H54 (cell line): ENCODE measurements at regions not wholly inside any gene's neighbourhood (a gene's known extent, or its start where the extent isn't known, plus 50 kb on each side); places are given as distances from the start of the nearest gene placed in this dataset.

ENCODE experiments used
- DNase-seq: peaks from one replicate; pipeline ENCODE4 v3.0.0; 2011; ENCODE audit warnings: low spot score, mixed read lengths; ENCODE audit not compliant: insufficient read length
- FAIRE-seq: peaks from 3 replicates; lab custom pipeline; 2011; peaks lifted over from hg19 to GRCh38; lab: Jason Lieb, UNC
- POLR2A ChIP-seq: IDR thresholded peaks from 2 replicates; pipeline ENCODE4 v1.6.1; 2011; ENCODE audit warnings: low read depth, mild to moderate bottlenecking, low read length

GRCh38 chr2:192347542-192347941 lies 152.8 kb upstream of the TMEFF2 start:
- no peak for DNase-seq
- no peak for FAIRE-seq
- TF ChIP-seq POLR2A, result no peak

- no peak for TF ChIP-seq POLR2A
- no peak for FAIRE-seq
- DNase-seq, result no peak
These were observed 150.6 kb upstream of the TMEFF2 start for GRCh38 chr2:192345287-192345686.

GRCh38 chr2:192333642-192334041 lies 138.9 kb upstream of the TMEFF2 start:
- FAIRE-seq (no peak), DNase-seq (no peak)
- no peak for TF ChIP-seq POLR2A

- FAIRE-seq, result no peak
These were observed 133.6 kb upstream of the TMEFF2 start for GRCh38 chr2:192328297-192328696.

GRCh38 chr2:192327576-192327975 lies 132.8 kb upstream of the TMEFF2 start:
- TF ChIP-seq POLR2A, result no peak
- FAIRE-seq, result no peak

More at GRCh38 chr2:192328297-192328696, 133.6 kb upstream of the TMEFF2 start:
- DNase-seq, result no peak
- no peak for TF ChIP-seq POLR2A

GRCh38 chr2:192315543-192315942 lies 120.8 kb upstream of the TMEFF2 start:
- TF ChIP-seq POLR2A, result no peak
- FAIRE-seq (no peak), DNase-seq (no peak)

More at GRCh38 chr2:192327576-192327975, 132.8 kb upstream of the TMEFF2 start:
- DNase-seq, result no peak

- no peak for TF ChIP-seq POLR2A
- DNase-seq (no peak), FAIRE-seq (no peak)
These were observed 120.2 kb upstream of the TMEFF2 start for GRCh38 chr2:192314800-192315481.

GRCh38 chr2:192313773-192314172 lies 119.0 kb upstream of the TMEFF2 start:
- TF ChIP-seq POLR2A, result no peak
- no peak for FAIRE-seq
- no peak for DNase-seq

GRCh38 chr2:192311701-192312460 lies 117.1 kb upstream of the TMEFF2 start:
- TF ChIP-seq POLR2A, result no peak
- DNase-seq (no peak), FAIRE-seq (no peak)

GRCh38 chr2:192307530-192307929 lies 112.8 kb upstream of the TMEFF2 start:
- DNase-seq, result no peak
- TF ChIP-seq POLR2A, result no peak

GRCh38 chr2:192298664-192299063 lies 103.9 kb upstream of the TMEFF2 start:
- no peak for DNase-seq

More at GRCh38 chr2:192307530-192307929, 112.8 kb upstream of the TMEFF2 start:
- FAIRE-seq, result no peak

GRCh38 chr2:192292478-192292877 lies 97.7 kb upstream of the TMEFF2 start:
- TF ChIP-seq POLR2A, result no peak
- FAIRE-seq (no peak), DNase-seq (no peak)

More at GRCh38 chr2:192298664-192299063, 103.9 kb upstream of the TMEFF2 start:
- no peak for TF ChIP-seq POLR2A
- FAIRE-seq, result peak; percentile 30

- DNase-seq (no peak), FAIRE-seq (no peak)
- TF ChIP-seq POLR2A, result no peak
These were observed 93.6 kb upstream of the TMEFF2 start for GRCh38 chr2:192288295-192288694.

GRCh38 chr2:192286093-192286701 lies 91.5 kb upstream of the TMEFF2 start:
- FAIRE-seq, result peak; percentile 95

More at GRCh38 chr2:192286093-192286701, 91.5 kb upstream of the TMEFF2 start:
- peak; percentile 8 for DNase-seq
- TF ChIP-seq POLR2A, result no peak
